PC-3 (cell line): ENCODE measurements at regions not wholly inside any gene's neighbourhood (a gene's known extent, or its start where the extent isn't known, plus 50 kb on each side); places are given as distances from the start of the nearest gene placed in this dataset.

Source experiments
- CTCF ChIP-seq: fragments of 300-600 bp; sonication (generic); conservative IDR thresholded peaks from 2 replicates; pipeline ENCODE4 v1.5.1; 2017; ENCODE audit warnings: antibody characterized with exemption, low read depth, mild to moderate bottlenecking, low read length
- EZH2 ChIP-seq: fragments of 300-600 bp; sonication (generic); IDR thresholded peaks from one replicate; pipeline ENCODE4 v1.6.1; 2017; ENCODE audit warnings: antibody characterized with exemption, mild to moderate bottlenecking, low read length; ENCODE audit not compliant: unreplicated experiment
- EZH2phosphoT487 ChIP-seq: fragments of 300-600 bp; sonication (generic); IDR thresholded peaks from 2 replicates; pipeline ENCODE4 v1.6.1; 2018; ENCODE audit warnings: mild to moderate bottlenecking, antibody characterized with exemption, low read length, borderline replicate concordance

DNA sequence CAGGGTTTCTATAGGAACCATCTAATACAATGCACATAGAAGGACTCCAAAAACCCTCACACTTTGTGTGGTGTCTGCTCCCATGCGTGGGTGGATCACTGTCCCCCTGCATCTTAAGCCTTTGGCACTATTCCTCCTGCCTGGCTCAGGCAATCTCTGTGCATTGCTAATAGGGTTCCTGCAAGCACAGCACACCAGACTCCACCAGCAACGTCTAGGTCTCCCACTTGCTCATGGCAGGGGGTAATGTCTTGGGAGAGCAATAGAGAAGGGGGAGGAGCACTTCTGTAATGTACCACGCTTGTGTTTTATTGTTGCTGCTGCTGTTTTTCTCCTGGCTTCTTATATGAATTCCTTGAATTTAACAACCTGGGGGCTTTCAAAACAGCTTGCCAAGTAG lies 182.6 kb upstream of the GLRA1 start:
- TF ChIP-seq EZH2: no peak
- no peak for TF ChIP-seq CTCF
- no peak for TF ChIP-seq EZH2phosphoT487
